ENCODE measurements at regions not wholly inside any gene's neighbourhood (a gene's known extent, or its start where the extent isn't known, plus 50 kb on each side); places are given as distances from the start of the nearest gene placed in this dataset.

GRCh38 chr13:90623318-90624011 is 724.0 kb upstream of the MIR17HG start:
- no peak overlapping the region for H2AFZ ChIP-seq
- no peaks in the 10 kb centered on the region for H3K9me3 ChIP-seq (ENCODE audit: low read depth)
- DNase-seq (ENCODE audit: low spot score) = no peak
- WGBS (ENCODE audit: low lambda C conversion rate, missing lambda C conversion rate) = 96% methylated on average over 3 of the region's 3 CpGs
- no peak overlapping the region for H3K4me2 ChIP-seq
- no peaks in the 10 kb centered on the region for H3K4me1 ChIP-seq (ENCODE audit: insufficient read depth)
- H3K9me2 ChIP-seq (replicated peaks; ENCODE audit: insufficient read depth) = no peaks in the 10 kb centered on the region
- no peak overlapping the region for H3K27ac ChIP-seq
- H3K27me3 ChIP-seq = no peaks in the 10 kb centered on the region
- H3K36me3 ChIP-seq (replicated peaks; ENCODE audit: insufficient read depth, low read depth) = no peaks in the 10 kb centered on the region
- TF ChIP-seq EZH2phosphoT487 (IDR thresholded peaks at IDR 0.05; ENCODE audit: low read depth, severe bottlenecking, unreplicated experiment) (no peak), EZH2 (IDR thresholded peaks at IDR 0.05; ENCODE audit: borderline replicate concordance) (no peak)
- TF ChIP-seq, protein P1, sequence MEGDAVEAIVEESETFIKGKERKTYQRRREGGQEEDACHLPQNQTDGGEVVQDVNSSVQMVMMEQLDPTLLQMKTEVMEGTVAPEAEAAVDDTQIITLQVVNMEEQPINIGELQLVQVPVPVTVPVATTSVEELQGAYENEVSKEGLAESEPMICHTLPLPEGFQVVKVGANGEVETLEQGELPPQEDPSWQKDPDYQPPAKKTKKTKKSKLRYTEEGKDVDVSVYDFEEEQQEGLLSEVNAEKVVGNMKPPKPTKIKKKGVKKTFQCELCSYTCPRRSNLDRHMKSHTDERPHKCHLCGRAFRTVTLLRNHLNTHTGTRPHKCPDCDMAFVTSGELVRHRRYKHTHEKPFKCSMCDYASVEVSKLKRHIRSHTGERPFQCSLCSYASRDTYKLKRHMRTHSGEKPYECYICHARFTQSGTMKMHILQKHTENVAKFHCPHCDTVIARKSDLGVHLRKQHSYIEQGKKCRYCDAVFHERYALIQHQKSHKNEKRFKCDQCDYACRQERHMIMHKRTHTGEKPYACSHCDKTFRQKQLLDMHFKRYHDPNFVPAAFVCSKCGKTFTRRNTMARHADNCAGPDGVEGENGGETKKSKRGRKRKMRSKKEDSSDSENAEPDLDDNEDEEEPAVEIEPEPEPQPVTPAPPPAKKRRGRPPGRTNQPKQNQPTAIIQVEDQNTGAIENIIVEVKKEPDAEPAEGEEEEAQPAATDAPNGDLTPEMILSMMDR (IDR thresholded peaks at IDR 0.05; ENCODE audit: poor library complexity) = no peak
- no peaks in the 10 kb centered on the region for H4K20me1 ChIP-seq (ENCODE audit: insufficient read depth, poor library complexity, severe bottlenecking)
- no peak overlapping the region for H3K4me3 ChIP-seq
- H3K79me2 ChIP-seq = no peaks in the 10 kb centered on the region

DNA sequence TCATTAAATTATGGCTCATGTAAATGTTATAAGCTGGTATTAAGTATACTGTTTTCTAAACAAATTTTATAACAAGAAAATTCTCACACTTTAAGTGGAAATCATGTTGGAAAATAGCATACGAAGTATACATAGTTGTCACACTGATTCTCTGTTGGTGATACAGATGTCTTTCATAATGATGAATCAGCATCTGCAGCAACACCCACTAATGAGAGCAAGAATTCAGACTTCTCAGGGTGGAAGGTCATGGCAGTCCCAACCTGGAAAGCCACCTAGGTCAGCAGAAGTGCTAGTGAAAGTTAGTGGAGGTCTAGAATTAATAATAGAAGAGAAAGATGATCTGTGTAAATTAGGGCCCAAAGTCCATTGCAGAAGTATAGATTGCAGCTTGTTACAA is 719.7 kb upstream of the MIR17HG start:
- no peak overlapping the region for H3K4me3 ChIP-seq
- no peaks in the 10 kb centered on the region for H3K27me3 ChIP-seq
- H2AFZ ChIP-seq = no peak overlapping the region
- H3K27ac ChIP-seq = no peak overlapping the region
- no peaks in the 10 kb centered on the region for H4K20me1 ChIP-seq (ENCODE audit: insufficient read depth, poor library complexity, severe bottlenecking)
- no peaks in the 10 kb centered on the region for H3K36me3 ChIP-seq (replicated peaks; ENCODE audit: insufficient read depth, low read depth)
- no peaks in the 10 kb centered on the region for H3K79me2 ChIP-seq
- no peaks in the 10 kb centered on the region for H3K9me3 ChIP-seq (ENCODE audit: low read depth)
- no peaks in the 10 kb centered on the region for H3K9me2 ChIP-seq (replicated peaks; ENCODE audit: insufficient read depth)
- no peak overlapping the region for H3K4me2 ChIP-seq
- WGBS (ENCODE audit: low lambda C conversion rate, missing lambda C conversion rate) = 97% methylated on average over 1 of the region's 1 CpG
- DNase-seq (ENCODE audit: low spot score) = no peak
- H3K4me1 ChIP-seq (ENCODE audit: insufficient read depth) = no peaks in the 10 kb centered on the region
- no peak for TF ChIP-seq EZH2 (IDR thresholded peaks at IDR 0.05; ENCODE audit: borderline replicate concordance)

DNA sequence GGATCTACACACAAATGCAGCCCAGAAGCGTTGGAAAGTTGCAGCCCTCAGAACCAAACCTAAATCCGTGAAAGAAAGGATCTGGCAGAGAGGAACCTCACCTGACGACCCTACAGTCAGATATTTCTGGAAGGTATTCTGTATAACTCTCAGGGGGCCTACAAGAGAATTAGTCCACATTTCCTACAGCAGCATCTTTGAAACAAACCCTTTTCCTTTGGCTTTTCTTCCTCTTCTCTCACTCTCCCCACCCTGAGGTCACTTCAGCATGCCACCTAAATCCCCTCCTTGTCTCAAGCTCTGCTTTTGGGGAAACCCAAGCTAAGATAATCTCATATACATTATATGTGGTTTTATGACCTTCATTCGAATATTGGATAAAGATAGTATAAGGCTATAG is 719.0 kb upstream of the MIR17HG start:
- Histone ChIP-seq H3K36me3 (replicated peaks; ENCODE audit: insufficient read depth, low read depth) (no peaks in the 10 kb centered on the region), H2AFZ (no peak overlapping the region), H3K4me2 (no peak overlapping the region), H4K20me1 (ENCODE audit: insufficient read depth, poor library complexity, severe bottlenecking) (no peaks in the 10 kb centered on the region), H3K79me2 (no peaks in the 10 kb centered on the region), H3K9me3 (ENCODE audit: low read depth) (no peaks in the 10 kb centered on the region), H3K9me2 (replicated peaks; ENCODE audit: insufficient read depth) (no peaks in the 10 kb centered on the region), H3K4me1 (ENCODE audit: insufficient read depth) (no peaks in the 10 kb centered on the region), H3K27ac (no peak overlapping the region), H3K4me3 (no peak overlapping the region), H3K27me3 (no peaks in the 10 kb centered on the region)
- TF ChIP-seq EZH2 (IDR thresholded peaks at IDR 0.05; ENCODE audit: borderline replicate concordance) (no peak), EZH2phosphoT487 (IDR thresholded peaks at IDR 0.05; ENCODE audit: low read depth, severe bottlenecking, unreplicated experiment) (no peak)
- TF ChIP-seq, protein P1 (IDR thresholded peaks at IDR 0.05; ENCODE audit: poor library complexity) = no peak
- WGBS (ENCODE audit: low lambda C conversion rate, missing lambda C conversion rate) = 93% methylated on average over 4 of the region's 4 CpGs
- no peak for DNase-seq (ENCODE audit: low spot score)

DNA sequence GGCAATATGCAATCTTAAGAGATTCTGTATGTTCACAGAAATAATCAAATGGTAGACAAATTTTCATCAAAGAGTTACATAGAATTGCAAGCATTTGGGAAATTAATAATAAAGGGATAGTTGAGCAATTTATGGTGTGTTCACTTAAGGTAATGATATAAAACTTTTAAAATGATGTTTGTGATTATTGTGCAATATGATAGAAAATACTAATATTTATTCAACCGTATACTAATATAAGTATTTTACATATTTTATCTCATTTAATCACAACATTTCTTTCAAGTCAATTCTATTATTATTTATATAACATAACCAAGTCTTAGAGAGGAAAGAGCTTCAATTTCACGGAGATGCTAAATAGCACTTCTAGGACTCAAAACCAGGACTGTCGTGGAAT is 716.8 kb upstream of the MIR17HG start:
- H3K9me2 ChIP-seq (replicated peaks; ENCODE audit: insufficient read depth) = no peaks in the 10 kb centered on the region
- 96% methylated on average over 3 of the region's 3 CpGs for WGBS (ENCODE audit: low lambda C conversion rate, missing lambda C conversion rate)
- H3K36me3 ChIP-seq (replicated peaks; ENCODE audit: insufficient read depth, low read depth) = no peaks in the 10 kb centered on the region
- TF ChIP-seq, protein P1 (IDR thresholded peaks at IDR 0.05; ENCODE audit: poor library complexity) = no peak
- no peak for TF ChIP-seq EZH2phosphoT487 (IDR thresholded peaks at IDR 0.05; ENCODE audit: low read depth, severe bottlenecking, unreplicated experiment)
- TF ChIP-seq EZH2 (IDR thresholded peaks at IDR 0.05; ENCODE audit: borderline replicate concordance) = no peak
- no peaks in the 10 kb centered on the region for H3K9me3 ChIP-seq (ENCODE audit: low read depth)
- no peak overlapping the region for H3K27ac ChIP-seq
- no peak overlapping the region for H3K4me3 ChIP-seq
- no peak overlapping the region for H2AFZ ChIP-seq
- DNase-seq (ENCODE audit: low spot score) = no peak
- H3K79me2 ChIP-seq = no peaks in the 10 kb centered on the region
- H3K27me3 ChIP-seq = no peaks in the 10 kb centered on the region
- no peak overlapping the region for H3K4me2 ChIP-seq
- H3K4me1 ChIP-seq (ENCODE audit: insufficient read depth) = no peaks in the 10 kb centered on the region
- no peaks in the 10 kb centered on the region for H4K20me1 ChIP-seq (ENCODE audit: insufficient read depth, poor library complexity, severe bottlenecking)
